HG03066 (cell line): ENCODE measurements at regions not wholly inside any gene's neighbourhood (a gene's known extent, or its start where the extent isn't known, plus 50 kb on each side); places are given as distances from the start of the nearest gene placed in this dataset.
"Not testable (repeated sequence)": the region's sequence is repeated elsewhere in the genome, so short reads cannot be mapped to it uniquely, and the experiment has no call there.

ENCODE experiments used
- ATAC-seq: cut with Tn5 transposase; IDR thresholded peaks from one replicate; pipeline ENCODE4 v1.9.1; 2021; ENCODE audit warnings: low read depth; ENCODE audit not compliant: unreplicated experiment

DNA sequence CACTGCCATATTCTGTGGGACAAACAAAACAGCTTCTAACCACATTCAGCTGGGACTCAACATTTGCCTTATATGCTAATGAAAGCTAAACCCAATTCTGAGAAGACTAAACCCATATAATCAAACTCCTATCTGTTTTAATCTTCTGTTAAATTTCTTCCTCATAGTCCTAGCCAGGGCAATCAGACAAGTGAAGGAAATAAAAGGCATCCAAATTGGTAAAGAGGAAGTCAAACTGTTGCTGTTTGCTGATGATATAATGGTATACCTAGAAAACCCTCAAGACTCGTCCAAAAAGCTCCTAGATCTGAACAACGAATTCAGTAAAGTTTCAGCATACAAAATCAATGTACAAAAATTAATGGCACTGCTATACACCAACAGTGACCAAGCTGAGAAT lies 157.1 kb downstream of the PHLDA1 start:
- no peak for ATAC-seq

DNA sequence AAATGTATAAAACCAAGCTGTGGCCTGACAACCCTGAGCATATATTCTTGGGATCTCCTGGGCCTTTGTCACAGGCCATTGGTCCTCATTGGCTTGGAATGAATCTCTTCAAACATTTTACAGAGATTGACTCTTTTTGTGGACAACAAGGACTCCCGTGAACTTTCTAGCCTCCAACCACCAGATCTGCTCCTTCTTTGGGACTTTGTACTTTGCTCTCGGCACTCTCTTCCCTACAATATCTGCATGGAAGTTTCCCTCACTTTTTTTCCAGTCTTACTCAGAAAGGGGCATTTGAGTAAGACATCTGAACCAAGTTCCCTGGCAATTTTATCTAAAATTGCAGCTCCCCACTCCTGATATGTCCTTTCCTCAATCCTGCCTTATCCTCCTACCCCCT lies 158.8 kb downstream of the PHLDA1 start:
- no peak for ATAC-seq

DNA sequence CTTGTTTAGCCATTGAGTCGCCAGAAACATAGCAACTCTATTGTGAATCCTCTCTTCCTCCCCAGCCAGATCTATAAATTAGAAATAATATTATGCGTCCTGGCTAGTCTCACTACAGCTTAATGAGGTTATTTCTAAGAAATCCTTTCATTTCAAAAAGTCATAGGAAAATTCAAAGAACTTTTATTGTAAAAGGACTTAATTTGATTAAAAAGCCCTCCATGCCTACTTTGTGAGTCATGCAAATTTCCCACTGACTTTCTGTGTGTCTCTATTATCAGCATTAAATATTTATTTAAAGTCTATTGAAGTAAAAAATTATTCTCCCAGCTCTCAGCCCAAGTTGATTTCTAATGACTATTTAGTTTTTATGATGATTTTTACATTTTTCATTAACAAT lies 160.7 kb downstream of the PHLDA1 start:
- ATAC-seq: no peak

DNA sequence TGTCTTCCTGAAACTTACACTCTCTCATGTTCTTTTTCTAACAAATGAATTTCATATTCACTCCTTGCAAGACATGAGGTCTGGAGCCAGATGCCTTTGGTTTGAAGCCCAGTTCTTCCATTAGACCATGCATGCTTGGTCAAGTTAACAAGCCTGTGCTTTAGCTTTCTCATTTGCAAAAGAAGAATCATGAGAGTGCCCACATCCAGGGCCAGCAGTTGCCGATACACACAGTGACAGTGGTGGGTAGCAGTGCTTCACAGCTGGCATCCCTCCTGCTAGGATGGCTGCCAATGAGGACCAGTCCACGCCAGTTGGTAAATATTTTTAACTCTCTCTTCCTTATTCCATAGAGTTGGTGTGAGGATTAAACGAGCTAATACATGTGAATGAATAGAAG lies 163.1 kb downstream of the PHLDA1 start:
- no peak for ATAC-seq

DNA sequence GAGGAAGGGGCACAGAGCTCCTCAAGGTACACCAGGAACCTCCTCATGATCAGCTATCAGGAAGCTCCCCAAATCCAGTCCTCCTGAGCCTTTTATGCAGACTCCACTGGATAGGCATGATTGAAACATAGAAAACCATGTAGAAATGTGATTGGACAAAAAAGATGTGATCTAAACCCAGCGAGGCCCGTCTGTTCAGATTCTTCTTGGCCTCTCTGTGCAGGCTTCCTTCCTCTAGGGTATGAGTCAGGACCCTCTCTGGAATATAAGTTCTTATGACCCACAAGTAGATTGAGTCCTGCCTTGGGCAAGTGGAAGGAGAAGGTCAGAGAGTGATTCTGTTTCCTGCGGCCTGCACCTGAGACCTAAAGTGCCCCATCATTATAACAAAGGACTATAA lies 166.3 kb downstream of the PHLDA1 start:
- ATAC-seq: no peak

DNA sequence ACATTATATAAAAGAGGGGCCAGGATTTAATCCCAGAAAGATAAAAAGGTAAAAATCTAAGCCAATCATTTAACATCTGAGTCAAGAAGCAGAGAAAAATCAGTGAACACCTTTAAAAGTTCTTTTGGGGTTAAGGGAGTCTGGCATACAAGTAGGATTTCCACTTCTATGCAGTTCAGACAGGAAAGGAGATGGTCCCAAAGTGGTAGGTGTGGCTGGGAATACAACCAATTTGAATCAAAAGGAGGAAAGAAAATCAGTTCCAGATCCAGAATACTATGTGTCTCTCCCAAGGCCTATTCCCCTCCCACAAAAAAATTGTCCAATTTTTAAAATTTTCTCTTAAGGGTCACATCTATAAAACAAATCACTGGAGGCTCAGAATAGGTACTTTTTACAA lies 167.4 kb downstream of the PHLDA1 start:
- no peak for ATAC-seq

DNA sequence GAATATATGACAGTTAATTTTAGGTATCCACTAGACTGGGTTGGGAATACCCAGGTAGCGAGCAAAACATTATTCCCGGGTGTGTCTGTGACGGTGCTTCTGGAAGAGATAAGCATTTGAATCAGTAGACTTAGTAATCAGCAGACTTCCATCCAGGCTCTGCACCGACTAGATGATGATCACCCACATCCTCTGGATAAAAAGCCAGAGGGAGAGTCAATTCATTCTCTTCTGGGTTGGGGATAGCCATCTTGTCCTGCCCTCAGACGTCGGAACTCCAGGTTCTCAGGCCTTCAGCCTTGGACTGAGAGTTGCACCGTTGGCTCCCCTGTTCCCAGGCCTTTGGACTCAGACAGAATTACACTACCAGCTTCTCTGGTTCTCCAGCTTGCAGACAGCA lies 168.0 kb downstream of the PHLDA1 start:
- no peak for ATAC-seq

DNA sequence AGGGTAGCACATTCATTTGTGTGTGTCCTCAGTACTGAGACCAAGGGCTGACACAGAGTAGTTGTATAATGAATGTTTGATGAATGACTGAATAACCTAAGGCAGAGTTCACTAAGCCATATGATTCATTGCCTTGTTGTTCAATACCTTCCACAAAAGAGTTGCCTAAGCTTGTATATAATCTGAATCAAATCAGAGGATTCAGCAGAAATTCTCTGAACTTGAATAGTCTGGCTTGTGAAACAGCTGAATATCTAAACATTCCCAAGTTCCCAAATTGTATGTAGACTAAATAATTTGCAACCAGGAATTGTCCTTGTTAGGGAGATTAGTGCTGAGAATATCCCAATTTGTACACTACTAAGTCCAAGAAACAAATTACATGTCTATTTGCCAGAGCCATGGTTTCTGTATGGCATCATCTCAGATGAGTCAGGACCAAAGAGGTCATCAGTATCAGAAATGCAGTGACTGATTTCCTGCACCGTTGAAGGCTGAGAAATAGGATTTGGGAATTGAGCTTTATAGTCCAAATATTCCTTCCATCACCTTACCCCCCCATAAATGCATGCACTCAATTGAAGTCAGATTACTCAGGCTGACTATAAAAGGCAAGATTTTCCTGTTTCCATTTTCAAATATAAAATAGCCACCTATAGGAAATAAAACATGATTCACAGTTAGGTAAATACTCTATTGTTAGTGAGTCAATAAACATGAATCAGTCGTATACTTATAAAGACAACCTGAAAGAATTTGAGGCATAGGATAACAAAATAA lies 168.7 kb downstream of the PHLDA1 start:
- no peak for ATAC-seq

DNA sequence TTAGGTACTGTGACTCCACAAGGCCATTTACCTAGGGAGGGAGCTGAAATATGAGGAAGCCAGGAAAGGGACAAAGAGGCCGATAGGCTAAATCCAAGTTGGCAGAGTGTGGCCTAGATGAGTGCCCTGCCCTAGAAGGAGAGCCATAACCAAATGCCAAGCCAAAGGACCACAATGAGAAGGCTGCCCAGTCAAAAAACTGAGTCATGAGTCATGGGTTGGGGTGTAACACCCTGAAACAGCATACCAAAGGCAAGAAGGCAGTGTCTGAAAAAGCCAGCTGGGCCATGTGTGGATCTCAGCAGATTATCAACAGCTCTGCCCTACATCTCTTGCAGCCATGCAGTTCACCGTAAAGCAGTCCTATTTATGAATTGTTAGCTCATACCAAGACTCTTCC lies 171.7 kb downstream of the PHLDA1 start:
- ATAC-seq: no peak

DNA sequence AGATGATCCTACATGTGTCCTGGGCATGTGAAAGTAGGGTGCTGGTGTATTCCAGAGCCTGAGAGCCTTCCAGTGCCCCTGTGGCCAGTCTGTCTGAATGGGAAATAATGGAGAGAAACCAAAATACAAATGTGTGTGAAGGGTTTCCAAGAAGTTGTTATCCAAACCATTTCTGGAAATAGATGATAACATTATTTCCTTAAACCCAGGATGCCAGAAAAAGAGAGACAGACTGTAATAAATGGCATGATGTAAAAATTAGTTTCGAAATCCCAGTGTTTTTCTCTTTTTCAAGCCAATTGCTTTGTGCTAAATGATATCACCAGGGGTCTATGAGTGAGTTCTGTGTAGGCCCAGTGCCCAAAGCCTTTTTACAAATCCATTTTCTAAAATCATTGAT lies 175.3 kb downstream of the PHLDA1 start:
- ATAC-seq: no peak

DNA sequence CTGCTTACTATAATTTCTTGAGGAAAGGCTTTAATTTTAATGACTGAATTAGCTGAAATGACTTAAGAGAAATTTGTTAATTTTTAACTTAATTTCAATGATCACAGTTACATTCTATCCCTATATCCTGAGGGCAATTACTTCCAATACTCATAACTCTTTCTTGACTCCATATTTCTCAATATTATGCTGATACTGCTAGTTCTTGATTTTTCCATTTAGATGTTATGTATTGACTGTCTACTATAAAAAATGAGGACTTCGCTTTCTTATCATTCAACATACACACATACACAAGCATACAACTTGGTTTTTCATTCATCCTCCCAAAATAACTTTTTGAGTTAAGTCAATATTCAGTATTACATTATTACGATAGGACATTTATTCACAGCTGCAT lies 176.2 kb downstream of the PHLDA1 start:
- no peak for ATAC-seq

DNA sequence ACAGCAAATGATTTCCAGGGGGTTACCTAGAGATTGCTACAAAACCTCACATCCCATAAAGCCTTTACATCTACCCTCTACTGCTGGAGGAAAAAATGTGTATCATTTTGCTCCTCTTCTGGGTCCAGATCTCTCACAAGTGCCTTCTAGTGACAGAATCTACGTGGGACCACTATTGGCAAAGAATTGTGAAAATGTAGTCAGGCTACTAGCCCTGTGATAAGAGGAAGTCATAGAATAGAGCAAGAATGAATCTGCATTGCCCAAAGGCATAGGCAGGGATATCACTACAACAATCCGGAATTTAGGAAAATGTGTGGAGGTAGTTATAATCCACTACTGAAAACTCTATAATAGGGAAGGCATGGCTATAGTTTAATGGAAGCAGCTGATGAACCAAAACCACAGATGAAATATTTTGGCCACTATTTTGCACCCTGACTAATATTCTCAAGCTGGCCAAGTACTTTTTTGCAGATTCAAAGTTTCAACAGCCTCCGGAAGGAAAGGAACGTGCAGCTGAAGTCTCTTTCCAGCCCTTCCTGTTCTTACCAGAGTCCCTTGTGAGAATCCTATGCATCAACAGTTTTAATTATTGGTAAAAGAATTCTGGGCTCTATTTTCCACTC lies 176.8 kb downstream of the PHLDA1 start:
- ATAC-seq: no peak

DNA sequence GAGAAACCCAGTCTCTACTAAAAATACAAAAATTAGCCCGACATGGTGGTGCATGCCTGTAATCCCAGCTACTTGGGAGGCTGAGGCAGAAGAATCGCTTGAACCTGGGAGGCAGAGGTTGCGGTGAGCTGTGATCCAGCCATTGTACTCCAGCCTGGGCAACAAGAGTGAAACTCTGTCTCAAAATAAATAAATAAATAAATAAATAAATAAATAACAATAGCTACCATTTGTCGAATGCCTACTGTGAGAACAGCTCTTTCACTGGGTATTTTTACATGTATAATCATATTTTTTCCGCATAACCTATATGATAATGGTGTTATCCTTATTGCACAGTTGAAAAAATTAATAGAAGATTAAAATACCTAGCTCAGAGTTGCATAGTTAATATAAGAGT lies 177.4 kb downstream of the PHLDA1 start:
- not testable (repeated sequence) for ATAC-seq

DNA sequence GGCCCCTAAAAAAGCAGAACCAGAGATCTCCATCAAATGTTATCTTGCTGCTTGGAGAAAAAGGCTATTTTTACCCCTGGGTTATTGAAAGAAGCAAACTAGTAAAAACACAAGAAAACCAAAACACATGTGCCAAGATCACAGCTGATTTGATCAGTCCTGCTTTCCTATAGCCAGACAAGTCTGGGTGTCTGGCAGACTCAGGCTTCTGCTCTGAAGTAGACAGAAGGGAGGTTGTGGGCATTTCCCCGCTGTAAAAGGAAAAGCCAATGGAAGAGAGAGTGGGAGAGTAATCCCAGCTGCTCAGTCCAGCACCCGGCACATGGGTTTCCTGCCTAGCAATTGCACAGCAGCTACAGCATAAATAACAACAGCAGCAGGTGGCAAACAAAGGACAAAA lies 177.9 kb downstream of the PHLDA1 start:
- no peak for ATAC-seq

DNA sequence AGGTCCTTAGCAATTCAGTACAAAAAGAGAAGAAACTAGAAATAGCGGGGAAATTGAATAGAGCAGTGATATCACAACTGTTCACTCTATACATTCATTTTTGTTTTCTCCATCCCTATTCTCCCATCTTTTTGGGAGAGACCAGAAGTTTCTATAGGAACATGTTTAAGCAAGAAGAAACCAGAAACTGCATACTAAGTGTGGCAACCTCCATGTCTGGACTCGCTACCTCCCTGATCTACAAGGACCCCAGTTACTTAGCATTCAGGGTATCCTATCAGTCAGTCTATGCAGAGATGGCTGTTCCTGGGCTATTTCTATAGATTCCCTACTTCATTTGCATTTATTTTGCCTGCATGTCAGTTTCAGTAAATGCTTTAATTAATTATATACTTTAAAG lies 178.6 kb downstream of the PHLDA1 start:
- ATAC-seq: no peak

DNA sequence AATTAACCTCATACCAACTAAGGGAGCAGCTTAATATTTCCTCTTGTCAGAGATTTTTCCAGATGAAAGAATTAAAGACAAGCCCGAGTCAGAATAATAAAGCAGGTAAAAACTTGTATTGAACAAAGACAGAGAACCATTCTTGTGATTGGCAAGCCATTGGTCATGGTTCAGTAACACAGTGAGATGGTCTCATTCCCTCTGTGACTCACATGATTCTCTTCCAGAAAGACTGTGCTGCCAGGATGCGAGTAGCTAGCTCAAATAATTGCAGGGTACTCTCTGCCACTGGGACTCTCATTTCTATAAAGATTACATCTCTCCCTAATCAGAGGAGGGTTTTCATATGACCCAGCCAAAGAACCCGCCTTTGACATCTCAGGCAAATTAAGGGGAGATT lies 179.4 kb downstream of the PHLDA1 start:
- no peak for ATAC-seq

DNA sequence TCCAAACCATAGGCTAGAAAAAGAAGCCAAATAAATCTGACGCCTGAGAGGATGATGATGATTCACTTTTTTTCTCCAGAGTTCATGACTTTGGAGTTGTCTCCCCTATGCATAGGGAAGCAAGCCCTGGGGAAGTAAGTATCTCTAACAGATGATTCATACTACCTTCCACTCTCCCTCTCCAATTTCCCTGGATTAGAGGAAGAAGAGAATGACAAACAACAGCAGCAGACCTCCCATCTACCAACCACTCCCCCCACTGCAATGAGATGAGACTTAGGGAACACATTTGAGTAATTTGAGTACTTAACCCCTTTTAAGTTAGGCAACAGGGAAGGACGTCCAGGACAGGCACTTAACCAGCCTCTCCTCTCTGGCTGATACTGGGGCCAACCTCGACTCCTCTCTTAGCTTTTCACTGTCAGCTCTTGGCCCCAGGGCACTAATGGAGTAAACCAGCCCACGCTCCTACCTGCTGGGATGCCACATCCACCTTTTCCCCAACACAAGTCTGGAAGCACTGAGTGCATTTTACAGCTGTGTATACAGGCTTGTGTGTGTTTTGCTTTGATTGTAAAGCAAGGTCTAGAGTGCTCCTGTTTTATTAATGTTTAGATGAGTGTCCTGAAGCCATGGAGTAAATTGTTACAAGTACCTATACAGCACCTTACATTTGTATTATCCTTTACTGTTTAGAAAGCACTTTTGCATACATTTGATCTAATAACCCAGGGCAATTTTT lies 180.7 kb downstream of the PHLDA1 start:
- ATAC-seq: no peak

DNA sequence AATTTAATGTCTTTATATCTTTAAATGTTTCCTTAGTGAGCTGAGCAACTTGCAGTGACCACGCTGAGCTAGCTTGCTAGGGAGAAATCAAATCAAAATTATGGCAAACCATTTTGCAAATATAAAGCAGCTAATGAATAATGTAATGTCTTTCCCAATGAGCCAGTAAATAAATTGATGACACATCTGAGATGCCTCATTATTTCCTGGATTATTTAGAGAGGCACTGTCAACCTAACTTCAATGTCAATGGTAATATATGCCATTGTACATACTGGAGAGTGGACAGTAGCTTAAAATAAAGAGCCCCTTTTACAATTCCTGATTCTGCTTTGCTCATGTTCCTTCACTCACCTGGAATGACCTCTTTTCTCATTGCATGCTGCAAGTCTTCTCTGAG lies 182.6 kb downstream of the PHLDA1 start:
- ATAC-seq: no peak

DNA sequence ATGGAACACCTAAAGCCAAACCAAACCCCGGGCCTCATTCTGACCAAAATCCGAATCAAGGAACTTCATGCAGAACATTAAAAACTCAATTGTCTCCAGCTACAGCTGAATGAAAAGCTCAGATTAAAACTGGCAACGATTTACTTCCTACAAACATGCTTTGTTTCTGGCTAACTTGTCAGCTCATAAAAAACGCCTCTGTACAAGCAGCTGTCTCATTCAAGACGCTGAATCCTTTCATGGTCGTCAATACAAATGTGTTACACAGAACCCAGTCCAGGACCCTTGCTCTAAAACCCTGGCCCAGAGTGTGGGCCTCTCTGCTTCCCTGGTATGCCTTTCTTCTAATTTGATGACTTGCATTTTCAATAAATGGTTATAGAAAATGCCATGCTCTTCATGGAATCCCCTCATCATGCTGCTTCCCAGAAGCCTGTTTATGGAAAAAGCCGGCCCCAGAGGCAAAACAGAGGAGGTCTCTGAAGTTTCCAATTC lies 183.1 kb downstream of the PHLDA1 start:
- ATAC-seq: no peak

DNA sequence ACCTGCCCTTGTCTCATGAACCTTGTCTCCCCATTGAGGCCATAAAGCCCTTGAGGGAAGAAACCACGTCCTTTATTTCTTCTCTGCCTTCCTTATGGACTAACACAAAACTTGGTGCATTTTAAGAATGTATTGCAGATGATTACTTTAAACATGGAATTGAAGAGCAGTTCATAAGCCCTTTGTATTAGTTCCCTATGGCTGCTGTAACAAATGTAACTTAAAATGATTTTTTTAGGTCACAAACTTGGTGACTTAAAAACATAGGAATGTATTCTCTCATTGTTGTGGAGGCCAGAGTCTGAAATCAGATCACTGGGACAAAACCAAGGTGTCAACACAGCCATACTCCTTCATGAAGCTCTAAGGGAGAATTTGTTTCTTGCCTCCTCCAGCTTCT lies 185.5 kb downstream of the PHLDA1 start:
- no peak for ATAC-seq

DNA sequence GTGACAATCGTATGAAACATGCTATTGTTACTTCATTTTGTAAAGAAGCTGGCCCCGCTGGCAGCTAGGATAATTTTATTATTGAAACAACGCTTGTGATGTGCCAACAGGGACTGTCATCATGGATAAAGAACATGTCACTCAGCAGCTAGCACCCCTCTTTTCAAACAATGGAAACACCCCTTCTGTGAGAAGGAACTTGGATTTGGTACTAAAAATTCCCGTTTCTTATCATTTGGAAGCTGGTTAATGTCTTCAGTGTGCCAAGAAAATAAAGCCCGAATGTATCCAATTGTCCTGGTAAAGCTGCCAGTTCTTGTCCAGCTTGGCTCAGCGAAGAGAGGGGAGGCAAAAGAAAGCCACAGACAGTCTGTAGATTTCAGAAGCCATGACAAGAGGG lies 186.6 kb downstream of the PHLDA1 start:
- ATAC-seq: no peak
